Astrocyte (in vitro differentiated cells and primary cell): ENCODE measurements at regions not wholly inside any gene's neighbourhood (a gene's known extent, or its start where the extent isn't known, plus 50 kb on each side); places are given as distances from the start of the nearest gene placed in this dataset.

ENCODE experiments used
- CTCF ChIP-seq: IDR thresholded peaks from 2 replicates; pipeline ENCODE4 v1.5.1; 2011; ENCODE audit warnings: low read depth, mild to moderate bottlenecking, inconsistent platforms, low read length, moderate library complexity; ENCODE audit not compliant: insufficient read depth
- EZH2 ChIP-seq: IDR thresholded peaks from 2 replicates; pipeline ENCODE4 v1.6.1; 2012; ENCODE audit warnings: mild to moderate bottlenecking, low read length, inconsistent platforms; ENCODE audit not compliant: insufficient read depth

- TF ChIP-seq EZH2, result no peak
- no peak for TF ChIP-seq CTCF
These were observed 289.5 kb upstream of the MMADHC start for GRCh38 chr2:149877074-149877473.
